ENCODE measurements at regions not wholly inside any gene's neighbourhood (a gene's known extent, or its start where the extent isn't known, plus 50 kb on each side); places are given as distances from the start of the nearest gene placed in this dataset.

DNA sequence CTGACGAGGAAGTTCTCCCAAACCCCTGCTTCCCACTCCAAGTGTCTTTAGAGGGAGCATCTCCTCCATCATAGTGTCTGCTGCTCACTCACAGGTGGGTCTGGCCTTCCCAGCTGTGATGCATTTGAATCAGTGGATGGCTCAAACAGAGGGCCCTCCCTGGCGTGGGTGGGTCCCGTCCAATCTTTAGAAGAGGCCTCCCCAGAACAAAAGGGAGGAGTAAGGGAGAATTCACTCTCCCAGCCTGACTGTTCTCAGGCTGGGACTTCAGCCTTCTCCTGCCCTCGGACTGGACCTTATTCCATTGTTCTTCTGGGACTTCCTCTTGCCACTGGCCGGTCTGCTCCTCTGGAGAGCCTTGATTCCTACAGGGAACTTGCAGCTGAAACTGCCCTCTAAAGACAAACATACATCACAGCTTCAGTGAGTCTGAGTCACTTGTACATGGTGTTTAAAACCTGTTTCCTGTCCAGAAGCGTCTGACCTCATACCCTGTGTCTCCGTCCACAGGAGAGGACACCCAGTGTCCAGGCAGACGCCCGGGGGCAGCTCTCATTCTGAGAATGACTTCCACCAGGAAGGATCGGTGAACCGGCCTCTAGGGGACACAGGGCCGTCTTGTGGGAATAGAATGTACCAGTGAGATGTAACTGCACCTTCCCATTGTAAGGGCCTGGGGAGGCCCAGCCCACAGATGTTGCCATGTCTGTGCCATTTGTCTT is 234.7 kb downstream of the BRD1 start:
- Histone ChIP-seq H3K27ac (no peak overlapping the region), H3K27me3 (replicated peaks; ENCODE audit: insufficient read depth) (no peaks in the 10 kb centered on the region), H3K4me1 (ENCODE audit: control insufficient read depth in 1 of 2, low read depth in 2 of 2) (no peaks in the 10 kb centered on the region), H3K36me3 (no peaks in the 10 kb centered on the region), H3K9me3 (no peaks in the 10 kb centered on the region), H3K4me3 (no peak overlapping the region)
- ATAC-seq (ENCODE audit: insufficient number of reproducible peaks, low FRiP score, low read depth) (no peak), DNase-seq (ENCODE audit: low spot score) (no peak)
- TF ChIP-seq, protein P1, sequence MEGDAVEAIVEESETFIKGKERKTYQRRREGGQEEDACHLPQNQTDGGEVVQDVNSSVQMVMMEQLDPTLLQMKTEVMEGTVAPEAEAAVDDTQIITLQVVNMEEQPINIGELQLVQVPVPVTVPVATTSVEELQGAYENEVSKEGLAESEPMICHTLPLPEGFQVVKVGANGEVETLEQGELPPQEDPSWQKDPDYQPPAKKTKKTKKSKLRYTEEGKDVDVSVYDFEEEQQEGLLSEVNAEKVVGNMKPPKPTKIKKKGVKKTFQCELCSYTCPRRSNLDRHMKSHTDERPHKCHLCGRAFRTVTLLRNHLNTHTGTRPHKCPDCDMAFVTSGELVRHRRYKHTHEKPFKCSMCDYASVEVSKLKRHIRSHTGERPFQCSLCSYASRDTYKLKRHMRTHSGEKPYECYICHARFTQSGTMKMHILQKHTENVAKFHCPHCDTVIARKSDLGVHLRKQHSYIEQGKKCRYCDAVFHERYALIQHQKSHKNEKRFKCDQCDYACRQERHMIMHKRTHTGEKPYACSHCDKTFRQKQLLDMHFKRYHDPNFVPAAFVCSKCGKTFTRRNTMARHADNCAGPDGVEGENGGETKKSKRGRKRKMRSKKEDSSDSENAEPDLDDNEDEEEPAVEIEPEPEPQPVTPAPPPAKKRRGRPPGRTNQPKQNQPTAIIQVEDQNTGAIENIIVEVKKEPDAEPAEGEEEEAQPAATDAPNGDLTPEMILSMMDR (IDR thresholded peaks at IDR 0.05), result no peak

GRCh38 chr22:49590851-49591445 is 236.7 kb downstream of the BRD1 start:
- Histone ChIP-seq H3K36me3 (no peaks in the 10 kb centered on the region), H3K4me1 (ENCODE audit: control insufficient read depth in 1 of 2, low read depth in 2 of 2) (no peaks in the 10 kb centered on the region), H3K27me3 (replicated peaks; ENCODE audit: insufficient read depth) (no peaks in the 10 kb centered on the region), H3K9me3 (no peaks in the 10 kb centered on the region), H3K4me3 (no peak overlapping the region), H3K27ac (no peak overlapping the region)
- DNase-seq (ENCODE audit: low spot score) (no peak), ATAC-seq (ENCODE audit: insufficient number of reproducible peaks, low FRiP score, low read depth) (no peak)
- TF ChIP-seq, protein P1 (IDR thresholded peaks at IDR 0.05), result no peak

- Histone ChIP-seq H3K4me3 (no peak overlapping the region), H3K9me3 (no peaks in the 10 kb centered on the region), H3K27ac (no peak overlapping the region), H3K27me3 (replicated peaks; ENCODE audit: insufficient read depth) (no peaks in the 10 kb centered on the region), H3K36me3 (no peaks in the 10 kb centered on the region), H3K4me1 (ENCODE audit: control insufficient read depth in 1 of 2, low read depth in 2 of 2) (no peaks in the 10 kb centered on the region)
- no peak for ATAC-seq (ENCODE audit: insufficient number of reproducible peaks, low FRiP score, low read depth)
- TF ChIP-seq, protein P1 (IDR thresholded peaks at IDR 0.05), result no peak
- DNase-seq (ENCODE audit: low spot score), result no peak
Measured at GRCh38 chr22:49590381-49590780, 237.3 kb downstream of the BRD1 start.

- Histone ChIP-seq H3K36me3 (no peaks in the 10 kb centered on the region), H3K27ac (no peak overlapping the region), H3K4me1 (ENCODE audit: control insufficient read depth in 1 of 2, low read depth in 2 of 2) (no peaks in the 10 kb centered on the region), H3K9me3 (no peaks in the 10 kb centered on the region), H3K4me3 (no peak overlapping the region), H3K27me3 (replicated peaks; ENCODE audit: insufficient read depth) (no peaks in the 10 kb centered on the region)
- DNase-seq (ENCODE audit: low spot score) (no peak), ATAC-seq (ENCODE audit: insufficient number of reproducible peaks, low FRiP score, low read depth) (no peak)
- TF ChIP-seq, protein P1 (IDR thresholded peaks at IDR 0.05), result no peak
Measured at GRCh38 chr22:49589811-49590210, 237.9 kb downstream of the BRD1 start.

- DNase-seq (ENCODE audit: low spot score) (no peak), ATAC-seq (ENCODE audit: insufficient number of reproducible peaks, low FRiP score, low read depth) (no peak)
- Histone ChIP-seq H3K4me3 (no peak overlapping the region), H3K27me3 (replicated peaks; ENCODE audit: insufficient read depth) (no peaks in the 10 kb centered on the region), H3K9me3 (no peaks in the 10 kb centered on the region), H3K4me1 (ENCODE audit: control insufficient read depth in 1 of 2, low read depth in 2 of 2) (no peaks in the 10 kb centered on the region), H3K27ac (no peak overlapping the region), H3K36me3 (no peaks in the 10 kb centered on the region)
- TF ChIP-seq, protein P1 (IDR thresholded peaks at IDR 0.05), result no peak
Measured at GRCh38 chr22:49589301-49589700, 238.4 kb downstream of the BRD1 start.
